Esophagus muscularis mucosa (tissue), 4 donors: ENCODE measurements at regions not wholly inside any gene's neighbourhood (a gene's known extent, or its start where the extent isn't known, plus 50 kb on each side); places are given as distances from the start of the nearest gene placed in this dataset.

Source experiments
- DNase-seq: peaks from one replicate; pipeline ENCODE4 v3.0.0-alpha.2; 2017; ENCODE audit errors: extremely low spot score
- H3K27ac ChIP-seq, 4 donors: fragments of 200-600 bp; sonication (generic); replicated peaks in 1 of 4; 1 replicate in 3 of 4; 2 replicates in 1 of 4; pipeline ENCODE4 v1.5.1; 2016 to 2019; ENCODE audit warnings: mild to moderate bottlenecking in 1 of 4
- H3K27me3 ChIP-seq, 4 donors: fragments of 200-600 bp; sonication (generic); one replicate each; pipeline versions ENCODE4 v1.5.1 to v1.6.0; 2016 to 2019
- H3K36me3 ChIP-seq, 4 donors: fragments of 200-600 bp; sonication (generic); one replicate each; pipeline ENCODE4 v1.5.1; 2016 to 2019
- H3K4me1 ChIP-seq, 4 donors: fragments of 200-600 bp; sonication (generic); one replicate each; pipeline ENCODE4 v1.5.1; 2016 to 2019
- H3K4me3 ChIP-seq, 4 donors: fragments of 200-600 bp; sonication (generic); 1 replicate in 2 of 4; 2 replicates in 2 of 4; pipeline ENCODE4 v1.5.1; 2016 to 2019; ENCODE audit warnings: mild to moderate bottlenecking in 4 of 4, moderate library complexity in 1 of 4
- H3K9me3 ChIP-seq, 4 donors: fragments of 200-600 bp; sonication (generic); 1 replicate in 3 of 4; 2 replicates in 1 of 4; pipeline ENCODE4 v1.5.1; 2016 to 2019
- EP300 ChIP-seq: sonication (generic); formaldehyde crosslinking; IDR thresholded peaks from one replicate; pipeline ENCODE4 v1.6.1; 2017; ENCODE audit warnings: antibody characterized with exemption
- POLR2A ChIP-seq: fragments of 450-650 bp; IDR thresholded peaks from one replicate; pipeline ENCODE4 v1.6.1; 2017; ENCODE audit warnings: antibody characterized with exemption, moderate library complexity, mild to moderate bottlenecking, low read depth
- POLR2AphosphoS5 ChIP-seq, 2 donors: sonication (generic); formaldehyde crosslinking; IDR thresholded peaks; one replicate each; pipeline ENCODE4 v1.6.1; 2017; ENCODE audit warnings: antibody characterized with exemption in 2 of 2
- WGBS: methylation state at CpG from one replicate; pipeline ENCODE4 v1.1.5; 2018; 5-methylcytosine and 5-hydroxymethylcytosine counted together
- intact Hi-C: fragments of 100-400 bp; cut with DNase I; formaldehyde crosslinking; loops from one replicate; pipeline ENCODE4 v1.15.1; 2023
- TF ChIP-seq, protein P1 (sequence below), 3 experiments: fragments of 200-600 bp in 2 of 3; fragments of 450-650 bp in 1 of 3; sonication (generic) in 2 of 3; IDR thresholded peaks; one replicate each; pipeline ENCODE4 v1.5.1; 2017 to 2019; ENCODE audit warnings: antibody characterized with exemption in 3 of 3, mild to moderate bottlenecking in 2 of 3, moderate library complexity in 1 of 3

DNA sequence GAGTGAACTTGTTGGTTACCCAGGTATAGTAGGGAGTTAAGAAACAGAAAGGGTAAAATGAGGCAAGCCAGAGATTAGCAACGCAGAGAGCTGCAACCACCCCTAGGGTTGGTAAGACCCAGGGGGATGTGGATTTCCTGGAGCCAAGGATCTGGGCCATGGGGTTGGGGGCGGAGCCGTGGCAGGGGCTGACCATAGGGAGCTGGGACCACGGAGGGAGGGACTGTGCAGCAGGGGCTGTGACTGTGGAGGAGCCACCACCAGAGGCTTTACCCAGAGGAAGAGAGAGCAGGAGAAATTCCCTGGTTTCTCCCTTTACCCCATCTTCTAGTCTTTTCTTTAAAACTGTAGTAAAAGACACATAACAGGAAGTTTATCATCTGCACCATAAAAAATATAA lies 58.6 kb upstream of the BAIAP2L1 start:
- H3K4me1 ChIP-seq: no peaks in the 10 kb centered on the region
- H3K9me3 ChIP-seq: no peaks in the 10 kb centered on the region
- H3K4me3 ChIP-seq: no peak overlapping the region
- no peak for DNase-seq
- H3K27me3 ChIP-seq: peaks cover 0 to 24% (median 0%) of the 10 kb centered on the region in 4 donors
- intact Hi-C loops: no loop called here
- TF ChIP-seq, protein P1, sequence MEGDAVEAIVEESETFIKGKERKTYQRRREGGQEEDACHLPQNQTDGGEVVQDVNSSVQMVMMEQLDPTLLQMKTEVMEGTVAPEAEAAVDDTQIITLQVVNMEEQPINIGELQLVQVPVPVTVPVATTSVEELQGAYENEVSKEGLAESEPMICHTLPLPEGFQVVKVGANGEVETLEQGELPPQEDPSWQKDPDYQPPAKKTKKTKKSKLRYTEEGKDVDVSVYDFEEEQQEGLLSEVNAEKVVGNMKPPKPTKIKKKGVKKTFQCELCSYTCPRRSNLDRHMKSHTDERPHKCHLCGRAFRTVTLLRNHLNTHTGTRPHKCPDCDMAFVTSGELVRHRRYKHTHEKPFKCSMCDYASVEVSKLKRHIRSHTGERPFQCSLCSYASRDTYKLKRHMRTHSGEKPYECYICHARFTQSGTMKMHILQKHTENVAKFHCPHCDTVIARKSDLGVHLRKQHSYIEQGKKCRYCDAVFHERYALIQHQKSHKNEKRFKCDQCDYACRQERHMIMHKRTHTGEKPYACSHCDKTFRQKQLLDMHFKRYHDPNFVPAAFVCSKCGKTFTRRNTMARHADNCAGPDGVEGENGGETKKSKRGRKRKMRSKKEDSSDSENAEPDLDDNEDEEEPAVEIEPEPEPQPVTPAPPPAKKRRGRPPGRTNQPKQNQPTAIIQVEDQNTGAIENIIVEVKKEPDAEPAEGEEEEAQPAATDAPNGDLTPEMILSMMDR (IDR thresholded peaks at IDR 0.05): no peak
- TF ChIP-seq POLR2AphosphoS5 (IDR thresholded peaks at IDR 0.05) (no peak), EP300 (no peak), POLR2A (no peak)
- no peaks in the 10 kb centered on the region for H3K36me3 ChIP-seq
- 59% methylated on average over 4 of the region's 4 CpGs for WGBS
- H3K27ac ChIP-seq: no peak overlapping the region

DNA sequence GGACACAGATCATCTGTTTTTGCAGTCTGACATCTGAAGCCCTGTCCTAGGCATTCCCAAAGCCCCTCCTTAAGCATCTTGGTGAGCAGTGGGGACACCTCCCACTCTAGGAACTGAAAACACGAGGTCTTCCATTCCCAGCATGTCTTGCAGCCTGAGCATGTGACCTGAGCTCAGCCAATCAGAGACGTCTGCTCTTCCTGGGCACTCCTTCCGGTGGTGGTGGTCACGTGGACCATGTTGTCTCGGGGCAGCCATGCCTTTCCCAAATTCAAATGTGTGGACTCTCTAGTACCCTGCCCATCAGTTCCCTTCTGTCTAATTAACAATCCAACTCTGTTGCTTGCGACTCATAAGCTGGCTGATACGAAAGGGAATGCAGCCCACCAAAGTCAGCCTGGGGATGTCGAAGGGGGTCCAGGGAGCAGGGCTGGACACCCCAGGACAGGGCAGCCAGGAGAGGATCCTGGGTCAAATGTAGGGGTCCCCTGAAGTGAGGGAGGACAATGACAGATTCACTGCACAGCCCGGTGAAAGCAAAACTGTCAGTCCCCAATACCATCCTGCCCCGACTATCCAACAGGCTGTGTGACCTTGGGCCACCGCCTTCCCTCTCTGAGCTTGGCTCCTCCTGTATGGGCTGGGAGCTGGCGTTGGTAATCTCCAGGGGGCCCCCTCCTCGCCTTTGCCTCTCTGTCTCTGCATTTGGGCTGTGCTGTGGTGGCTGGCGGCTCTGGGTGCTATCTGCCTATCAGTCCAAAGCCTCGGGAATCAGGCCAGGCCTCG lies 57.4 kb upstream of the BAIAP2L1 start:
- no peak overlapping the region for H3K27ac ChIP-seq
- DNase-seq: no peak
- no peak overlapping the region for H3K4me3 ChIP-seq
- intact Hi-C loops: no loop called here
- H3K4me1 ChIP-seq: no peaks in the 10 kb centered on the region
- H3K9me3 ChIP-seq: no peaks in the 10 kb centered on the region
- no peak for TF ChIP-seq EP300
- peaks cover 0 to 20% (median 0%) of the 10 kb centered on the region in 4 donors for H3K27me3 ChIP-seq
- no peaks in the 10 kb centered on the region for H3K36me3 ChIP-seq
- 77% methylated on average over 13 of the region's 16 CpGs for WGBS

DNA sequence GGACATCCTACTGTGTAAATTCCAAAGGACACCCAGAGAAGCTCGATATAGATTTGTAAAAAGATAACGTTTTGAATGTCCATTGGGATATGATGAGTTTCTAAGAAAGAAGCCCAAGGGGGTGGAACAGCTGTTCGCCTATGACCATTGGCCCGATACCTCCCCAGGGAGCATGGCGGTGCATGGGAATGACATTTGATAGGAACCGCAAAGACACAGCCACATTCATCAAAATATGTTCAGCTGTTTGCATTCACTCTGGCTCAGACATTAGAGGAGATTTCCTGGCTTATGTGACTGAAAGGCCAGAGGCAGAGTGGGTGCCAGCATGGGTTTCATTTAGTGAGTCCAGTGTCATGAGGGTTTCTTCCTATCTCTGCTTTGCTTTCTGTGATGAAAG lies 56.0 kb upstream of the BAIAP2L1 start:
- no peaks in the 10 kb centered on the region for H3K36me3 ChIP-seq
- DNase-seq: no peak
- H3K9me3 ChIP-seq: peaks cover 0 to 9% (median 3%) of the 10 kb centered on the region in 4 donors
- intact Hi-C loops: no loop called here
- H3K27me3 ChIP-seq: peaks cover 0 to 8% (median 0%) of the 10 kb centered on the region in 4 donors
- H3K4me1 ChIP-seq: no peaks in the 10 kb centered on the region
- H3K27ac ChIP-seq: no peak overlapping the region
- TF ChIP-seq POLR2AphosphoS5 (IDR thresholded peaks at IDR 0.05): no peak
- TF ChIP-seq, protein P1 (IDR thresholded peaks at IDR 0.05): no peak
- no peak for TF ChIP-seq POLR2A
- TF ChIP-seq EP300: no peak
- H3K4me3 ChIP-seq: no peak overlapping the region
- WGBS: 81% methylated on average over 6 of the region's 6 CpGs

- H3K4me1 ChIP-seq: no peaks in the 10 kb centered on the region
- DNase-seq: no peak
- intact Hi-C loops: no loop called here
- H3K4me3 ChIP-seq: no peak overlapping the region
- H3K27me3 ChIP-seq: no peaks in the 10 kb centered on the region
- 92% methylated on average over 9 of the region's 9 CpGs for WGBS
- no peak overlapping the region for H3K27ac ChIP-seq
- peaks cover 0 to 11% (median 3%) of the 10 kb centered on the region in 4 donors for H3K9me3 ChIP-seq
- H3K36me3 ChIP-seq: no peaks in the 10 kb centered on the region
- TF ChIP-seq POLR2A (no peak), POLR2AphosphoS5 (IDR thresholded peaks at IDR 0.05) (no peak), EP300 (no peak)
- TF ChIP-seq, protein P1 (IDR thresholded peaks at IDR 0.05): no peak
Measured at GRCh38 chr7:98452791-98453190, 51.9 kb upstream of the BAIAP2L1 start.
